ENCODE measurements at regions not wholly inside any gene's neighbourhood (a gene's known extent, or its start where the extent isn't known, plus 50 kb on each side); places are given as distances from the start of the nearest gene placed in this dataset.

- BruUV-seq (replicated peaks): no TSS peak
- intact Hi-C loops (cut with micrococcal nuclease) (loop anchor here (5.0 kb wide), 1 partner anchor 93 kb away; the partner anchor contains the start of gene BEX1), dilution Hi-C loops (cut with MboI; ENCODE audit: extremely low pct_ligation_motif_present, low sequenced_read_pairs) (no loop called here)
- Histone ChIP-seq H3K9me3 (replicated peaks; ENCODE audit: control insufficient read depth, insufficient read depth, low read length) (no peaks in the 10 kb centered on the region), H3K79me2 (ENCODE audit: control insufficient read depth, insufficient read depth, low read length) (no peaks in the 10 kb centered on the region), H4K20me1 (replicated peaks; ENCODE audit: control insufficient read depth, extremely low read depth, insufficient read depth, low read length) (no peaks in the 10 kb centered on the region), H3K27me3 (ENCODE audit: control insufficient read depth in 2 of 2, insufficient read depth in 2 of 2, low read length in 2 of 2) (no peaks in the 10 kb centered on the region), H3K4me3 (replicated peaks in 1 of 3; ENCODE audit: insufficient read depth in 1 of 3, low read depth in 1 of 3, low read length in 3 of 3) (no peak overlapping the region), H3K9me1 (replicated peaks; ENCODE audit: control insufficient read depth, extremely low read depth, insufficient read depth, low read length) (no peaks in the 10 kb centered on the region), H3K4me2 (ENCODE audit: insufficient read depth, low read length) (no peak overlapping the region), H3K4me1 (ENCODE audit: control insufficient read depth, extremely low read depth, insufficient read depth, low read length) (peaks cover 8% of the 10 kb centered on the region), H3K36me3 (ENCODE audit: control insufficient read depth in 2 of 2, extremely low read depth in 1 of 2, insufficient read depth in 2 of 2, low read length in 2 of 2) (no peaks in the 10 kb centered on the region), H2AFZ (ENCODE audit: low read depth, low read length) (no peak overlapping the region), H3K9ac (replicated peaks; ENCODE audit: extremely low read depth, insufficient read depth, low read length) (no peak overlapping the region), H3K27ac (ENCODE audit: insufficient read depth, low read depth, low read length) (no peak overlapping the region)
- FAIRE-seq: no peak
- ChIA-PET CTCF (interaction anchor here (2.2 kb wide), 1 partner anchor 204 kb away, joined by 10 read pairs; no protein-coding TSS in a partner anchor), POLR2A (no interaction called here)
- no peak for TF ChIP-seq CTCF (IDR thresholded peaks at IDR 0.05; ENCODE audit: extremely low read depth in 1 of 2, insufficient read depth in 1 of 2, low read depth in 1 of 2, low read length in 2 of 2)
- TF ChIP-seq POLR2A (IDR thresholded peaks at IDR 0.05; ENCODE audit: low read depth, low read length): no peak
- DNase-seq (ENCODE audit: low read depth, low spot score): no peak
These were observed 59.7 kb upstream of the BEX4 start for GRCh38 chrX:103155201-103155600.

GRCh38 chrX:103153661-103154060 lies 60.7 kb upstream of the NXF3 start:
- CTCF ChIA-PET: interaction anchor here (2.2 kb wide), 1 partner anchor 202 kb away, joined by 10 read pairs; no protein-coding TSS in a partner anchor
- intact Hi-C loops (cut with micrococcal nuclease): no loop called here
- no peak overlapping the region for H3K9ac ChIP-seq (replicated peaks; ENCODE audit: extremely low read depth, insufficient read depth, low read length)

More at GRCh38 chrX:103153661-103154060, 60.7 kb upstream of the NXF3 start:
- TF ChIP-seq POLR2A (IDR thresholded peaks at IDR 0.05; ENCODE audit: low read depth, low read length): no peak
- no peak for TF ChIP-seq POLR2AphosphoS5 (IDR thresholded peaks at IDR 0.05; ENCODE audit: insufficient read depth, low read depth, low read length)
- Histone ChIP-seq H4K20me1 (replicated peaks; ENCODE audit: control insufficient read depth, extremely low read depth, insufficient read depth, low read length) (no peaks in the 10 kb centered on the region), H3K4me3 (replicated peaks in 1 of 3; ENCODE audit: insufficient read depth in 1 of 3, low read depth in 1 of 3, low read length in 3 of 3) (no peak overlapping the region), H3K4me2 (ENCODE audit: insufficient read depth, low read length) (no peak overlapping the region), H3K79me2 (ENCODE audit: control insufficient read depth, insufficient read depth, low read length) (no peaks in the 10 kb centered on the region), H3K27ac (ENCODE audit: insufficient read depth, low read depth, low read length) (no peak overlapping the region), H3K36me3 (ENCODE audit: control insufficient read depth in 2 of 2, extremely low read depth in 1 of 2, insufficient read depth in 2 of 2, low read length in 2 of 2) (no peaks in the 10 kb centered on the region), H3K27me3 (ENCODE audit: control insufficient read depth in 2 of 2, insufficient read depth in 2 of 2, low read length in 2 of 2) (no peaks in the 10 kb centered on the region), H3K4me1 (ENCODE audit: control insufficient read depth, extremely low read depth, insufficient read depth, low read length) (peaks cover 8% of the 10 kb centered on the region), H2AFZ (ENCODE audit: low read depth, low read length) (no peak overlapping the region), H3K9me1 (replicated peaks; ENCODE audit: control insufficient read depth, extremely low read depth, insufficient read depth, low read length) (no peaks in the 10 kb centered on the region), H3K9me3 (replicated peaks; ENCODE audit: control insufficient read depth, insufficient read depth, low read length) (no peaks in the 10 kb centered on the region)
- FAIRE-seq: no peak
- dilution Hi-C loops (cut with MboI; ENCODE audit: extremely low pct_ligation_motif_present, low sequenced_read_pairs): no loop called here
- no peak for DNase-seq (ENCODE audit: low read depth, low spot score)
- POLR2A ChIA-PET: no interaction called here
- no TSS peak for BruUV-seq (replicated peaks)
